ENCODE measurements at regions not wholly inside any gene's neighbourhood (a gene's known extent, or its start where the extent isn't known, plus 50 kb on each side); places are given as distances from the start of the nearest gene placed in this dataset.

DNA sequence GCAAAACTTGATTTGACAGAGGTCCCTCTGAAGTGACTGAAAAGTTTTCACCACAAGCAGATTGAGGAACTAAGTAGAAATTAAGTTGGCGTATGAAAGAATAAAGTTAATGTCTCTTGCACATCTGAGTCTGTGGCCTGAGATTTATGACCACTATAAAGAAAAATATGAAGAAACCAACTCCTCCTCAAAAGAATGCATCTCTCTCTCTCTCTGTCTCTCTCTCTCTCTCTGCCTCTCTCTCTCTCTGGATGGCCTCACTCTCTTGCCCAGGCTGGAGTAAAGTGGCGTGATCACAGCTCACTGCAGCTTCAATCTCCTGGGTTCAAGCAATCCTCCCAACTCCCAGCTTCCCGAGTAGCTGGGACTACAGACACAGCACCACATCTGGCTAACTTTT is 55.2 kb downstream of the RPL22L1 start:
- TF ChIP-seq, protein P1, sequence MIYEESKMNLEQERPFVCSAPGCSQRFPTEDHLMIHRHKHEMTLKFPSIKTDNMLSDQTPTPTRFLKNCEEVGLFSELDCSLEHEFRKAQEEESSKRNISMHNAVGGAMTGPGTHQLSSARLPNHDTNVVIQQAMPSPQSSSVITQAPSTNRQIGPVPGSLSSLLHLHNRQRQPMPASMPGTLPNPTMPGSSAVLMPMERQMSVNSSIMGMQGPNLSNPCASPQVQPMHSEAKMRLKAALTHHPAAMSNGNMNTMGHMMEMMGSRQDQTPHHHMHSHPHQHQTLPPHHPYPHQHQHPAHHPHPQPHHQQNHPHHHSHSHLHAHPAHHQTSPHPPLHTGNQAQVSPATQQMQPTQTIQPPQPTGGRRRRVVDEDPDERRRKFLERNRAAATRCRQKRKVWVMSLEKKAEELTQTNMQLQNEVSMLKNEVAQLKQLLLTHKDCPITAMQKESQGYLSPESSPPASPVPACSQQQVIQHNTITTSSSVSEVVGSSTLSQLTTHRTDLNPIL (CRISPR knock-in tag; IDR thresholded peaks at IDR 0.05; ENCODE audit: low read depth) = no peak
- TF ChIP-seq ARNTL (CRISPR knock-in tag; IDR thresholded peaks at IDR 0.05; ENCODE audit: borderline replicate concordance, low read depth) (no peak), ZNF70 (CRISPR knock-in tag; IDR thresholded peaks at IDR 0.05) (no peak), PPARA (CRISPR knock-in tag; IDR thresholded peaks at IDR 0.05; ENCODE audit: borderline replicate concordance) (no peak)
- TF ChIP-seq, protein P2, sequence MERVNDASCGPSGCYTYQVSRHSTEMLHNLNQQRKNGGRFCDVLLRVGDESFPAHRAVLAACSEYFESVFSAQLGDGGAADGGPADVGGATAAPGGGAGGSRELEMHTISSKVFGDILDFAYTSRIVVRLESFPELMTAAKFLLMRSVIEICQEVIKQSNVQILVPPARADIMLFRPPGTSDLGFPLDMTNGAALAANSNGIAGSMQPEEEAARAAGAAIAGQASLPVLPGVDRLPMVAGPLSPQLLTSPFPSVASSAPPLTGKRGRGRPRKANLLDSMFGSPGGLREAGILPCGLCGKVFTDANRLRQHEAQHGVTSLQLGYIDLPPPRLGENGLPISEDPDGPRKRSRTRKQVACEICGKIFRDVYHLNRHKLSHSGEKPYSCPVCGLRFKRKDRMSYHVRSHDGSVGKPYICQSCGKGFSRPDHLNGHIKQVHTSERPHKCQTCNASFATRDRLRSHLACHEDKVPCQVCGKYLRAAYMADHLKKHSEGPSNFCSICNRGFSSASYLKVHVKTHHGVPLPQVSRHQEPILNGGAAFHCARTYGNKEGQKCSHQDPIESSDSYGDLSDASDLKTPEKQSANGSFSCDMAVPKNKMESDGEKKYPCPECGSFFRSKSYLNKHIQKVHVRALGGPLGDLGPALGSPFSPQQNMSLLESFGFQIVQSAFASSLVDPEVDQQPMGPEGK (CRISPR knock-in tag; IDR thresholded peaks at IDR 0.05; ENCODE audit: borderline replicate concordance) = no peak
- TF ChIP-seq, protein P3, sequence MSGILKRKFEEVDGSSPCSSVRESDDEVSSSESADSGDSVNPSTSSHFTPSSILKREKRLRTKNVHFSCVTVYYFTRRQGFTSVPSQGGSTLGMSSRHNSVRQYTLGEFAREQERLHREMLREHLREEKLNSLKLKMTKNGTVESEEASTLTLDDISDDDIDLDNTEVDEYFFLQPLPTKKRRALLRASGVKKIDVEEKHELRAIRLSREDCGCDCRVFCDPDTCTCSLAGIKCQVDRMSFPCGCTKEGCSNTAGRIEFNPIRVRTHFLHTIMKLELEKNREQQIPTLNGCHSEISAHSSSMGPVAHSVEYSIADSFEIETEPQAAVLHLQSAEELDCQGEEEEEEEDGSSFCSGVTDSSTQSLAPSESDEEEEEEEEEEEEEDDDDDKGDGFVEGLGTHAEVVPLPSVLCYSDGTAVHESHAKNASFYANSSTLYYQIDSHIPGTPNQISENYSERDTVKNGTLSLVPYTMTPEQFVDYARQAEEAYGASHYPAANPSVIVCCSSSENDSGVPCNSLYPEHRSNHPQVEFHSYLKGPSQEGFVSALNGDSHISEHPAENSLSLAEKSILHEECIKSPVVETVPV (CRISPR knock-in tag; IDR thresholded peaks at IDR 0.05) = no peak

Measured in SK-N-SH treated with all-trans-retinoic acid at 6 μM for 48 hours (cell line).